ENCODE measurements at regions not wholly inside any gene's neighbourhood (a gene's known extent, or its start where the extent isn't known, plus 50 kb on each side); places are given as distances from the start of the nearest gene placed in this dataset.

GRCh38 chr4:133565379-133565778 lies 416.3 kb downstream of the PCDH10 start:
- TF ChIP-seq POLR2A (IDR thresholded peaks at IDR 0.05), result no peak
- TF ChIP-seq CTCF (IDR thresholded peaks at IDR 0.05), result no peak
- no peak for TF ChIP-seq POLR2AphosphoS5 (IDR thresholded peaks at IDR 0.05)
- TF ChIP-seq EP300 (IDR thresholded peaks at IDR 0.05), result no peak
- intact Hi-C loops (cut with DNase I), result no loop called here
- Histone ChIP-seq H3K36me3 (no peaks in the 10 kb centered on the region), H3K27me3 (no peaks in the 10 kb centered on the region), H3K4me1 (no peaks in the 10 kb centered on the region), H3K27ac (no peak overlapping the region), H3K9me3 (no peaks in the 10 kb centered on the region), H3K4me3 (no peak overlapping the region)
- no peak for DNase-seq
- 0% methylated on average over 1 of the region's 1 CpG for WGBS, 2 donors

GRCh38 chr4:133559987-133560386 lies 410.9 kb downstream of the PCDH10 start:
- H3K36me3 ChIP-seq, result no peaks in the 10 kb centered on the region
- intact Hi-C loops (cut with DNase I), result no loop called here
- TF ChIP-seq EP300 (IDR thresholded peaks at IDR 0.05), result no peak
- no peak for TF ChIP-seq POLR2A (IDR thresholded peaks at IDR 0.05)
- TF ChIP-seq POLR2AphosphoS5 (IDR thresholded peaks at IDR 0.05), result no peak
- TF ChIP-seq CTCF (IDR thresholded peaks at IDR 0.05), result no peak
- H3K27me3 ChIP-seq, result no peaks in the 10 kb centered on the region
- no peak overlapping the region for H3K27ac ChIP-seq
- no peaks in the 10 kb centered on the region for H3K9me3 ChIP-seq
- 70 to 83% methylated on average over 6 of the region's 6 CpGs for WGBS, 2 donors
- no peak for DNase-seq
- no peaks in the 10 kb centered on the region for H3K4me1 ChIP-seq
- H3K4me3 ChIP-seq, result no peak overlapping the region

- intact Hi-C loops (cut with DNase I), result no loop called here
- TF ChIP-seq CTCF (IDR thresholded peaks at IDR 0.05) (no peak), EP300 (IDR thresholded peaks at IDR 0.05) (no peak), POLR2A (IDR thresholded peaks at IDR 0.05) (no peak), POLR2AphosphoS5 (IDR thresholded peaks at IDR 0.05) (no peak)
- Histone ChIP-seq H3K36me3 (no peaks in the 10 kb centered on the region), H3K27me3 (no peaks in the 10 kb centered on the region), H3K27ac (no peak overlapping the region), H3K4me3 (no peak overlapping the region), H3K4me1 (no peaks in the 10 kb centered on the region), H3K9me3 (no peaks in the 10 kb centered on the region)
- DNase-seq, result no peak
- 44 to 77% methylated on average over 1 of the region's 1 CpG for WGBS, 2 donors
Observed at GRCh38 chr4:133555671-133556070, 406.6 kb downstream of the PCDH10 start.

GRCh38 chr4:133550436-133550835 lies 401.3 kb downstream of the PCDH10 start:
- H3K4me1 ChIP-seq, result no peaks in the 10 kb centered on the region
- TF ChIP-seq POLR2A (IDR thresholded peaks at IDR 0.05) (no peak), EP300 (IDR thresholded peaks at IDR 0.05) (no peak), CTCF (IDR thresholded peaks at IDR 0.05) (no peak), POLR2AphosphoS5 (IDR thresholded peaks at IDR 0.05) (no peak)
- no peak overlapping the region for H3K4me3 ChIP-seq
- H3K27me3 ChIP-seq, result no peaks in the 10 kb centered on the region
- WGBS, 2 donors, result 51 to 60% methylated on average over 4 of the region's 4 CpGs
- no peak overlapping the region for H3K27ac ChIP-seq
- no peaks in the 10 kb centered on the region for H3K36me3 ChIP-seq
- no peaks in the 10 kb centered on the region for H3K9me3 ChIP-seq
- DNase-seq, result no peak
- intact Hi-C loops (cut with DNase I), result no loop called here

GRCh38 chr4:133544097-133544496 lies 395.0 kb downstream of the PCDH10 start:
- no peak for DNase-seq
- Histone ChIP-seq H3K9me3 (no peaks in the 10 kb centered on the region), H3K4me3 (no peak overlapping the region), H3K27me3 (no peaks in the 10 kb centered on the region), H3K36me3 (no peaks in the 10 kb centered on the region), H3K4me1 (no peaks in the 10 kb centered on the region), H3K27ac (no peak overlapping the region)
- 87 to 91% methylated on average over 4 of the region's 4 CpGs for WGBS, 2 donors
- TF ChIP-seq POLR2AphosphoS5 (IDR thresholded peaks at IDR 0.05) (no peak), POLR2A (IDR thresholded peaks at IDR 0.05) (no peak), EP300 (IDR thresholded peaks at IDR 0.05) (no peak), CTCF (IDR thresholded peaks at IDR 0.05) (no peak)
- intact Hi-C loops (cut with DNase I), result no loop called here

Measured in sigmoid colon (tissue), 6 donors.